ENCODE measurements at regions not wholly inside any gene's neighbourhood (a gene's known extent, or its start where the extent isn't known, plus 50 kb on each side); places are given as distances from the start of the nearest gene placed in this dataset.

DNA sequence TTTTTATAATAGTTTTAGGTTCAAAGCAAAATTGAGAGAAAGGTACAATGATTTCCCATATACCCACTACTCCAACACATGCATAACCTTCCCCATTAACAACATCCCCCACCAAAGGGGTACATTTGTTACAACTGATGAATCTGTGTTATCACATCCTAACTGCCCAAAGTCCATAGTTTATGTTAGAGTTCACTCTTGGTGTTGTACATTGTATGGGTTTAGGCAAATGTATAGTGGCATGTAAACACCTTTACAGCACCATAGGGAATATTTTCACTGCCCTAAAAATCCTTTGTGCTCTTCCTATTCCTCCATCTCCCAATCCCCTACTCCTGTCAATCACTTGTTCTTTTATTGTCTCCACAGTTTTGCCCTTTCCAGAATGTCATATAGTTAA lies 471.6 kb downstream of the CPS1 start:
- H3K4me3 ChIP-seq: no peak overlapping the region
- no peaks in the 10 kb centered on the region for H3K27me3 ChIP-seq (ENCODE audit: insufficient read depth)
- Mint-ChIP-seq H3K9me3 (peaks cover 37% of the 10 kb centered on the region), H3K27ac (no peak overlapping the region), H3K4me1 (no peaks in the 10 kb centered on the region), H3K4me3 (no peak overlapping the region), H3K36me3 (ENCODE audit: low read depth) (peaks cover 26% of the 10 kb centered on the region), H3K27me3 (ENCODE audit: insufficient read depth, low read depth, poor library complexity) (no peaks in the 10 kb centered on the region)
- H3K9me2 ChIP-seq (ENCODE audit: insufficient read depth): 0 out of 2 replicates have a peak, but pooled peaks cover 3% of the 10 kb centered on the region
- no peak overlapping the region for H3K4me2 ChIP-seq
- no peaks in the 10 kb centered on the region for H3K4me1 ChIP-seq (ENCODE audit: insufficient read depth)
- ATAC-seq: no peak
- H3F3A ChIP-seq (replicated peaks; ENCODE audit: low read depth): no peaks in the 10 kb centered on the region
- no peak for DNase-seq (ENCODE audit: low spot score)
- no peaks in the 10 kb centered on the region for H4K20me1 ChIP-seq (replicated peaks; ENCODE audit: insufficient read depth)
- H3K79me2 ChIP-seq (replicated peaks; ENCODE audit: insufficient read depth): no peaks in the 10 kb centered on the region
- no peak for TF ChIP-seq POLR2AphosphoS5 (IDR thresholded peaks at IDR 0.05; ENCODE audit: low read depth)
- TF ChIP-seq EZH2phosphoT487 (IDR thresholded peaks at IDR 0.05; ENCODE audit: unreplicated experiment): no peak
- no peak for TF ChIP-seq EZH2 (IDR thresholded peaks at IDR 0.05; ENCODE audit: low read depth, unreplicated experiment)
- H3K27ac ChIP-seq (ENCODE audit: low read depth): no peak overlapping the region
- H2AFZ ChIP-seq: no peak overlapping the region
- peaks cover 8% of the 10 kb centered on the region for H3K36me3 ChIP-seq (ENCODE audit: insufficient read depth)

DNA sequence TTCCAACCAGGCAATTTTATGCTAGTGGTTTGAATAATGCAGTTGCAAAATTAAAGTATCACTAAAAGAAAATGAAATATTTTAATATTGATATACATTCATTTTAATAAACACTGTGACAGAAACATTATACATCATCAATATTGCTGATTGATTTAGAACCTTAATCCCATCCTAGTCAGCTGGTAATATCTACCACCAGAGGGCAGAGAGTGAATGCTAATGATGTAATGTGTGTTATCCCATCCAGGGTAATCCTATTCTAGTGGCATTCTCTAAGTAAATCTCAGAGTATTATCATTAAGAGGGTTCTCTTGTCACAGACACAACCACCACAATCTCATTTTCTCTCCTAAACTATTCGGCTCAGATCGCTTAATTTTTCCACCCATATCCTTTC lies 477.4 kb downstream of the CPS1 start:
- Histone ChIP-seq H3K9me2 (ENCODE audit: insufficient read depth) (no peaks in the 10 kb centered on the region), H3K36me3 (ENCODE audit: insufficient read depth) (no peaks in the 10 kb centered on the region), H3K79me2 (replicated peaks; ENCODE audit: insufficient read depth) (no peaks in the 10 kb centered on the region), H3K4me3 (no peak overlapping the region), H4K20me1 (replicated peaks; ENCODE audit: insufficient read depth) (no peaks in the 10 kb centered on the region), H3K4me2 (no peak overlapping the region), H3K27me3 (ENCODE audit: insufficient read depth) (no peaks in the 10 kb centered on the region), H3K4me1 (ENCODE audit: insufficient read depth) (no peaks in the 10 kb centered on the region; the same call in 1 of the 2 replicates), H3K27ac (ENCODE audit: low read depth) (no peak overlapping the region), H2AFZ (no peak overlapping the region), H3F3A (replicated peaks; ENCODE audit: low read depth) (no peaks in the 10 kb centered on the region)
- peaks cover 9% of the 10 kb centered on the region for H3K4me1 Mint-ChIP-seq
- peak; percentile 73 for ATAC-seq
- H3K9me3 Mint-ChIP-seq: no peaks in the 10 kb centered on the region; the same call in 2 of the 3 replicates
- no peaks in the 10 kb centered on the region for H3K36me3 Mint-ChIP-seq (ENCODE audit: low read depth)
- H3K27me3 Mint-ChIP-seq (ENCODE audit: insufficient read depth, low read depth, poor library complexity): no peaks in the 10 kb centered on the region
- peak; percentile 70 for DNase-seq (ENCODE audit: low spot score)
- no peak overlapping the region for H3K4me3 Mint-ChIP-seq
- TF ChIP-seq, protein P1, sequence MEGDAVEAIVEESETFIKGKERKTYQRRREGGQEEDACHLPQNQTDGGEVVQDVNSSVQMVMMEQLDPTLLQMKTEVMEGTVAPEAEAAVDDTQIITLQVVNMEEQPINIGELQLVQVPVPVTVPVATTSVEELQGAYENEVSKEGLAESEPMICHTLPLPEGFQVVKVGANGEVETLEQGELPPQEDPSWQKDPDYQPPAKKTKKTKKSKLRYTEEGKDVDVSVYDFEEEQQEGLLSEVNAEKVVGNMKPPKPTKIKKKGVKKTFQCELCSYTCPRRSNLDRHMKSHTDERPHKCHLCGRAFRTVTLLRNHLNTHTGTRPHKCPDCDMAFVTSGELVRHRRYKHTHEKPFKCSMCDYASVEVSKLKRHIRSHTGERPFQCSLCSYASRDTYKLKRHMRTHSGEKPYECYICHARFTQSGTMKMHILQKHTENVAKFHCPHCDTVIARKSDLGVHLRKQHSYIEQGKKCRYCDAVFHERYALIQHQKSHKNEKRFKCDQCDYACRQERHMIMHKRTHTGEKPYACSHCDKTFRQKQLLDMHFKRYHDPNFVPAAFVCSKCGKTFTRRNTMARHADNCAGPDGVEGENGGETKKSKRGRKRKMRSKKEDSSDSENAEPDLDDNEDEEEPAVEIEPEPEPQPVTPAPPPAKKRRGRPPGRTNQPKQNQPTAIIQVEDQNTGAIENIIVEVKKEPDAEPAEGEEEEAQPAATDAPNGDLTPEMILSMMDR (conservative IDR thresholded peaks at IDR 0.05; ENCODE audit: low read depth in 2 of 2): peak; percentile 65 to 69
- TF ChIP-seq STAT1 (IDR thresholded peaks at IDR 0.05; ENCODE audit: unreplicated experiment): no peak
- TF ChIP-seq, protein P2, sequence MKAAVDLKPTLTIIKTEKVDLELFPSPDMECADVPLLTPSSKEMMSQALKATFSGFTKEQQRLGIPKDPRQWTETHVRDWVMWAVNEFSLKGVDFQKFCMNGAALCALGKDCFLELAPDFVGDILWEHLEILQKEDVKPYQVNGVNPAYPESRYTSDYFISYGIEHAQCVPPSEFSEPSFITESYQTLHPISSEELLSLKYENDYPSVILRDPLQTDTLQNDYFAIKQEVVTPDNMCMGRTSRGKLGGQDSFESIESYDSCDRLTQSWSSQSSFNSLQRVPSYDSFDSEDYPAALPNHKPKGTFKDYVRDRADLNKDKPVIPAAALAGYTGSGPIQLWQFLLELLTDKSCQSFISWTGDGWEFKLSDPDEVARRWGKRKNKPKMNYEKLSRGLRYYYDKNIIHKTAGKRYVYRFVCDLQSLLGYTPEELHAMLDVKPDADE (IDR thresholded peaks at IDR 0.05): no peak
- H3K27ac Mint-ChIP-seq: no peak overlapping the region

DNA sequence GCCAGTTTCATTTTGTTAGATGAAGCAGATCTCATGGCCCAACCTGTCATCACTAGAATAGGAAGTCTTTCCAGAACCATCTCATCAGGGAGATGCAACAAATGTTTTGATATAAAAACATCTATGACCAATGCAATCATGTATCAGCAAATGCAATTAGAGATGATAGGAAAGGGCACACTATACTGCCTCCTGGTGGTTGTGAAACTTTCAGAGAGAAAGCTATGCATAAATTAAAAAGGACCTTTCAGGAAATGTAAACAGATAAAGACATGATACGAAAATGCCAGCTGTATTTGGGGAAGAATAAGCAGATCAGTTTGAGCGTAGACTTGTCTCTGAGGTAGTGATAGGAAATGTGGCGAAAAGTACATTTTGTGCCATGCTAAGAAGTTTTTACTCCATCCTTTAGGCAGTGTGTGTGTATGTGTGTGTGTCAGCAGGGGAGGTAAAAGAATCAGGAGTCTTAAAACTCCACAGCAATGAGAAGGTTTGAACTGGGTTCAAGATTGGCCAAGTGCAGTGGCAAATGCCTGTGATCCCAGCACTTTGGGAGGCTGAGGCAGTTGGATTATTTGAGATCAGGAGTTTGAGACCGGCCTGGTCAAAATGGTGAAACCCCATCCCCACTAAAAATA lies 479.3 kb downstream of the CPS1 start:
- Histone ChIP-seq H3K4me1 (ENCODE audit: insufficient read depth) (no peaks in the 10 kb centered on the region; the same call in 1 of the 2 replicates), H3K4me2 (no peak overlapping the region), H3K9me2 (ENCODE audit: insufficient read depth) (no peaks in the 10 kb centered on the region), H4K20me1 (replicated peaks; ENCODE audit: insufficient read depth) (no peaks in the 10 kb centered on the region), H3F3A (replicated peaks; ENCODE audit: low read depth) (no peaks in the 10 kb centered on the region), H3K27me3 (ENCODE audit: insufficient read depth) (no peaks in the 10 kb centered on the region), H3K36me3 (ENCODE audit: insufficient read depth) (no peaks in the 10 kb centered on the region), H2AFZ (peak overlapping the region; percentile 43; the same call in 1 of the 2 replicates), H3K4me3 (no peak overlapping the region), H3K27ac (ENCODE audit: low read depth) (no peak overlapping the region), H3K79me2 (replicated peaks; ENCODE audit: insufficient read depth) (no peaks in the 10 kb centered on the region)
- DNase-seq (ENCODE audit: low spot score): peak; percentile 68
- peak overlapping the region; percentile 62; the same call in 1 of the 2 replicates for H3K27ac Mint-ChIP-seq
- no peaks in the 10 kb centered on the region for H3K27me3 Mint-ChIP-seq (ENCODE audit: insufficient read depth, low read depth, poor library complexity)
- H3K36me3 Mint-ChIP-seq (ENCODE audit: low read depth): no peaks in the 10 kb centered on the region
- H3K9me3 Mint-ChIP-seq: no peaks in the 10 kb centered on the region; the same call in 2 of the 3 replicates
- H3K4me3 Mint-ChIP-seq: no peak overlapping the region
- no peak; the same call in 2 of the 3 replicates for ATAC-seq
- peaks cover 9% of the 10 kb centered on the region for H3K4me1 Mint-ChIP-seq
- TF ChIP-seq, protein P3, sequence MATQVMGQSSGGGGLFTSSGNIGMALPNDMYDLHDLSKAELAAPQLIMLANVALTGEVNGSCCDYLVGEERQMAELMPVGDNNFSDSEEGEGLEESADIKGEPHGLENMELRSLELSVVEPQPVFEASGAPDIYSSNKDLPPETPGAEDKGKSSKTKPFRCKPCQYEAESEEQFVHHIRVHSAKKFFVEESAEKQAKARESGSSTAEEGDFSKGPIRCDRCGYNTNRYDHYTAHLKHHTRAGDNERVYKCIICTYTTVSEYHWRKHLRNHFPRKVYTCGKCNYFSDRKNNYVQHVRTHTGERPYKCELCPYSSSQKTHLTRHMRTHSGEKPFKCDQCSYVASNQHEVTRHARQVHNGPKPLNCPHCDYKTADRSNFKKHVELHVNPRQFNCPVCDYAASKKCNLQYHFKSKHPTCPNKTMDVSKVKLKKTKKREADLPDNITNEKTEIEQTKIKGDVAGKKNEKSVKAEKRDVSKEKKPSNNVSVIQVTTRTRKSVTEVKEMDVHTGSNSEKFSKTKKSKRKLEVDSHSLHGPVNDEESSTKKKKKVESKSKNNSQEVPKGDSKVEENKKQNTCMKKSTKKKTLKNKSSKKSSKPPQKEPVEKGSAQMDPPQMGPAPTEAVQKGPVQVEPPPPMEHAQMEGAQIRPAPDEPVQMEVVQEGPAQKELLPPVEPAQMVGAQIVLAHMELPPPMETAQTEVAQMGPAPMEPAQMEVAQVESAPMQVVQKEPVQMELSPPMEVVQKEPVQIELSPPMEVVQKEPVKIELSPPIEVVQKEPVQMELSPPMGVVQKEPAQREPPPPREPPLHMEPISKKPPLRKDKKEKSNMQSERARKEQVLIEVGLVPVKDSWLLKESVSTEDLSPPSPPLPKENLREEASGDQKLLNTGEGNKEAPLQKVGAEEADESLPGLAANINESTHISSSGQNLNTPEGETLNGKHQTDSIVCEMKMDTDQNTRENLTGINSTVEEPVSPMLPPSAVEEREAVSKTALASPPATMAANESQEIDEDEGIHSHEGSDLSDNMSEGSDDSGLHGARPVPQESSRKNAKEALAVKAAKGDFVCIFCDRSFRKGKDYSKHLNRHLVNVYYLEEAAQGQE (IDR thresholded peaks at IDR 0.05; ENCODE audit: unreplicated experiment): no peak
- TF ChIP-seq, protein P1 (conservative IDR thresholded peaks at IDR 0.05; ENCODE audit: low read depth in 2 of 2): peak; percentile 72 to 86

All from GM23338 (cell line).